RPMI8226 (cell line): ENCODE measurements at regions not wholly inside any gene's neighbourhood (a gene's known extent, or its start where the extent isn't known, plus 50 kb on each side); places are given as distances from the start of the nearest gene placed in this dataset.
A peak's percentile ranks its signal among the peaks of the same experiment; 100 is the strongest.
"Not testable (repeated sequence)": the region's sequence is repeated elsewhere in the genome, so short reads cannot be mapped to it uniquely, and the experiment has no call there.

Source experiments
- DNase-seq: peaks from one replicate; pipeline ENCODE4 v3.0.0-alpha.2; 2015

GRCh38 chr10:42351745-42352144 lies 286.6 kb downstream of the ZNF33B start:
- no peak for DNase-seq

GRCh38 chr10:42336593-42337337 lies 301.6 kb downstream of the ZNF33B start:
- DNase-seq = not testable (repeated sequence)

DNA sequence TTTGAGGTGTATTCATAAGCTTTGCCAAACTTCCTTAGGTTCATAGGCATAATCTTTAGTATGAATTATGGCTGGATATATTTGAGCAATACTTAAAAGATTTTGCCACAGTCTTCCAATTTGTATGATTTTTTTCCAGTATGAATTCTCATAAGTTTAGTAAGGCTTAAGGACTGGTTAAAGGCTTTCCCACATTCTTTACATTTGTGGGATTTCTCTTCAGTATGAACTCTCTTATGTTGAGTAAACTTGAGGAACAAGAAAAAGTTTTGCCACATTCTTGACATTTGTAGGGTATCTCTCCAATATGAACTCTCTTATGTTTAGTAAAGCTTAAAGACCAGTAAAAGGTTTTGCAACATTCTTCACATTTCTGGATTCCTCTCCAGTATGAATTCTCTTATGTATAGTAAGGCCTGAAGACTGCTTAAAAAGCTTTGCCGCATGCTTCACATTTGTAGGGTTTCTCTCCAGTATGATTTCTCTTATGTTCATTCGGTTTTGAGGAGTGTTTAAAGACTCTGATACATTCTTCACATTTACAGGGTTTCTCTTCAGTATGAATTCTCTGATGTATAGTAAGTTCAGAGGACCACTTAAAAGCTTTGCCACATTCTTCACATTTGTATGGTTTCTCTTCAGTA lies 302.6 kb downstream of the ZNF33B start:
- not testable (repeated sequence) for DNase-seq

GRCh38 chr10:42304341-42304740 lies 334.0 kb downstream of the ZNF33B start:
- DNase-seq = no peak

GRCh38 chr10:42281896-42282295 lies 356.5 kb downstream of the ZNF33B start:
- not testable (repeated sequence) for DNase-seq

GRCh38 chr10:42269788-42270187 lies 368.6 kb downstream of the ZNF33B start:
- not testable (repeated sequence) for DNase-seq

GRCh38 chr10:42263259-42263658 lies 375.1 kb downstream of the ZNF33B start:
- DNase-seq = not testable (repeated sequence)

DNA sequence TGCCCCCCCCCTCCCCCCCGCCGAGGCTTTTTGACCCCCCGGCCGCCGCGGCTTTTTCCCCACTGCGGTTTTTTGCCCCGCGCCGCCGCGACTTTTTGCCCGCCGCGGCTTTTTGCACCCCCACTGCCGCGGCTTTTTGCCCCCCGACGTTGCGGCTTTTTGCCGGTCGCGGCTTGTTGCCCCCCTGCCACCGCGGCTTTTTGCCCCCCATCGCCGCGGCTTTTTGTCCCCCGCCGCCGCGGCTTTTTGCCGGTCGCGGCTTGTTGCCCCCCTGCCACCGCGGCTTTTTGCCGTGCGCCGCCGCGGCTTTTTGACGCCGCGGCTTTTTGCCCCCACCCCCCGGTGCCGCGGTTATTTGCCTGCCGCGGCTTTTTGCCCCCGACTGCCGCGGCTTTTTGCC lies 395.4 kb downstream of the ZNF33B start:
- DNase-seq = not testable (repeated sequence)

DNA sequence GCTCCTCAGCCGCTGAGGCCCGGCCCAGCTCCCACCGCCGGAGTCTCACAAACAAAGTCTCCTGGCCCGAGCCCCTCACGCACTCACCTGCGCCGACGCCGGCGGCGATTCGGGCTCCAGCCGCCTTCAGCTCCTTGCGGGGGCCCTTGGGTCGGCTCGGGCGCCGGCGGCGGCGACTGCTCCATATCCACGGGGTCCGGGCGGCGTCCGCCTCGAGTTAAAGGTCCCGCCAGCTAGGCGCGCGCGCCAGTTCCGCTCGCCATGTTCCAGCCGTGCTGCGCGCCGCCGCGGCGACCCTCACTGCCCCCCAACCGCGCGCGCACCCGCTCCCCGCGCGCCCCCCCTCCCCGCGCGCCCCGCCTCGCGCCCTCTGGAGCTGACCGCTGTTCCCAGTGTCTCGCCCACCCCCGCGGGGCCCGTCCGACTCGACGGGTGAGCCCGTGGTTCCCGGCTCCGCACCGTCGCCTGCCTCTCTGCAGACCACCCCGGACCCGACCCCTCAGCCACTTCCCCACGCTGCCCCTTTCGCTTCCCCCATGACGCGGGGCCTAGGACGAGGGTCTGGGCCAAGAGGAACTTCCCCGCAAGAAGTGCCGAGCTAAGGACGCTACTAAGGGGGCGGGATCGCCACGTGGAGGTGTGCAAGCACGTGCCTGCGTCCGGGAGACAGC lies 396.1 kb downstream of the ZNF33B start:
- no peak for DNase-seq

GRCh38 chr10:42236401-42236800 lies 402.0 kb downstream of the ZNF33B start:
- not testable (repeated sequence) for DNase-seq

- DNase-seq = not testable (repeated sequence)
These were observed 402.6 kb downstream of the ZNF33B start for GRCh38 chr10:42235736-42236135.

GRCh38 chr10:42235241-42235640 lies 403.1 kb downstream of the ZNF33B start:
- not testable (repeated sequence) for DNase-seq

GRCh38 chr10:42234506-42234905 lies 403.9 kb downstream of the ZNF33B start:
- DNase-seq = not testable (repeated sequence)

DNA sequence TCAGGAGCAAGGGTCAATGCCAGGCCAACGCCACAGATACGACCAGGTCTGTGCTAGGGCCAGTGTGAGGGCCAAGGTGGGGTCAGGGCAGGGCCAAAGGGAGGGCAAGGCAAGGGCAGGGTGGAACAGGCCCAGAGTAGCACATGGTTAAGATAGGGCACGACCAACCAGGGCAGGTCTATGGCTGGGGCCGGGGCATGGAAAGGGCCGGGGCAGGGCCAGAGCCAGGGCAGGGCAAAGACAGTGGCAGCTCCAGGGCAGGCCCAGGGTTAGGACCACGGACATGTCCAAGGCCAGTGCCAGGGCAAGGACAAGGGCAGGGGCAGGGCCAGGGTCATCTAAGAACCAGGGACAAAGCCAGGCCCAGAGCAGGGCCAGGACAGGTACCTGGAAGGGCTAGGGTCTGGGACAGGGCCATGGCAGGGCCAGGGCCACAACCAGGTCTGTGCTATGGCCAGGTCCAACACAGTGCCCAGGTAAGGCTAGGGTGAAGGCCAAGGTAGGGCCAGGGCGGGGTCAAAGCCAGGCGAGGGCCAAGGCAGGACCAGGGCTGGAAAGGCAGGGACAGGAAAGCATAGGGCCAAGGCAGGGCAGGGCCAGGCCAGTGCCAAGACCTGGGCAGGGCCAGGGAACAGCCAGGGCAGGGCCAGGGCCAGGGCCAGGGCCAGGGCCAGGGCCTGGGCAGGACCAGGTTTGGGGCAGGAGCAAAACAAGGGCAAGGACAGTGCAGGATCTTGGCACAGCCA lies 404.7 kb downstream of the ZNF33B start:
- not testable (repeated sequence) for DNase-seq

GRCh38 chr10:42232955-42233354 lies 405.4 kb downstream of the ZNF33B start:
- DNase-seq = not testable (repeated sequence)

- not testable (repeated sequence) for DNase-seq
These were observed 407.6 kb downstream of the ZNF33B start for GRCh38 chr10:42230812-42231211.

GRCh38 chr10:42230115-42230514 lies 408.3 kb downstream of the ZNF33B start:
- DNase-seq = not testable (repeated sequence)

- not testable (repeated sequence) for DNase-seq
These were observed 410.5 kb downstream of the ZNF33B start for GRCh38 chr10:42227859-42228258.

GRCh38 chr10:42193588-42193987 lies 444.8 kb downstream of the ZNF33B start:
- DNase-seq = not testable (repeated sequence)

GRCh38 chr10:42192450-42192849 lies 445.9 kb downstream of the ZNF33B start:
- DNase-seq = peak; percentile 2

- DNase-seq = not testable (repeated sequence)
These were observed 450.7 kb downstream of the ZNF33B start for GRCh38 chr10:42187501-42188195.
